Keratinocyte (primary cell): ENCODE measurements at regions not wholly inside any gene's neighbourhood (a gene's known extent, or its start where the extent isn't known, plus 50 kb on each side); places are given as distances from the start of the nearest gene placed in this dataset.

Experiments used
- EZH2 ChIP-seq: IDR thresholded peaks from one replicate; pipeline ENCODE4 v1.6.1; 2012; ENCODE audit warnings: inconsistent platforms, mild to moderate bottlenecking, low read length, moderate library complexity
- TF ChIP-seq, protein P1 (sequence below), 3 experiments: IDR thresholded peaks in 1 of 3; conservative IDR thresholded peaks in 1 of 3; optimal IDR thresholded peaks in 1 of 3; 2 replicates in 2 of 3; 3 replicates in 1 of 3; pipeline versions ENCODE3 to v1.5.1; 2011; ENCODE audit warnings: low read length in 3 of 3, mild to moderate bottlenecking in 3 of 3, moderate library complexity in 2 of 3, control low read depth in 1 of 3, inconsistent platforms in 1 of 3; ENCODE audit not compliant: insufficient read depth in 2 of 3; ENCODE audit errors: extremely low read depth in 1 of 3

DNA sequence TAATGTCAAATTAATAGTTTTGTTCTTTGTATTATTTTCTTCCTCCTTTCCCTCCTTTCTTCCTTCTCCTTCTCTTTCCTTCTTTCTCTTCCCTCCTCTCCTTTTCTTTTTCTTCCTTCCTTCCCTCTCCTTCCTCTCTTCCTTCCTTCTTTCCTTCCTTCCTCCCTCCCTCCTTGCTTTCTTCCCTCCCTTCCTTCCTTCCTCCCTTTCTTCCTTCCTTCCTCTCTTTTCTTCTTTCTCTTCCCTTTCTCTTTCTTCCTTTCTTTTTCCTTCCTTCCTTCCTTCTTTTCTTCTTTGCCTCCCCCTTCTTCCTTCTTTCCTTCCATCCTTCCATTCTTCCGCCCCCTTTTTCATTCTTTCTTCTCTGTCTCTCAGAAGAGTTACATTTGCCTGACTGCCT is 518.2 kb upstream of the ID4 start:
- TF ChIP-seq, protein P1, sequence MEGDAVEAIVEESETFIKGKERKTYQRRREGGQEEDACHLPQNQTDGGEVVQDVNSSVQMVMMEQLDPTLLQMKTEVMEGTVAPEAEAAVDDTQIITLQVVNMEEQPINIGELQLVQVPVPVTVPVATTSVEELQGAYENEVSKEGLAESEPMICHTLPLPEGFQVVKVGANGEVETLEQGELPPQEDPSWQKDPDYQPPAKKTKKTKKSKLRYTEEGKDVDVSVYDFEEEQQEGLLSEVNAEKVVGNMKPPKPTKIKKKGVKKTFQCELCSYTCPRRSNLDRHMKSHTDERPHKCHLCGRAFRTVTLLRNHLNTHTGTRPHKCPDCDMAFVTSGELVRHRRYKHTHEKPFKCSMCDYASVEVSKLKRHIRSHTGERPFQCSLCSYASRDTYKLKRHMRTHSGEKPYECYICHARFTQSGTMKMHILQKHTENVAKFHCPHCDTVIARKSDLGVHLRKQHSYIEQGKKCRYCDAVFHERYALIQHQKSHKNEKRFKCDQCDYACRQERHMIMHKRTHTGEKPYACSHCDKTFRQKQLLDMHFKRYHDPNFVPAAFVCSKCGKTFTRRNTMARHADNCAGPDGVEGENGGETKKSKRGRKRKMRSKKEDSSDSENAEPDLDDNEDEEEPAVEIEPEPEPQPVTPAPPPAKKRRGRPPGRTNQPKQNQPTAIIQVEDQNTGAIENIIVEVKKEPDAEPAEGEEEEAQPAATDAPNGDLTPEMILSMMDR (optimal IDR thresholded peaks at IDR 0.05 in 1 of 3, IDR thresholded peaks at IDR 0.05 in 1 of 3, conservative IDR thresholded peaks at IDR 0.05 in 1 of 3; ENCODE audit: extremely low read depth in 1 of 3, insufficient read depth in 2 of 3, low read length in 3 of 3): no peak
- no peak for TF ChIP-seq EZH2
